GM18868 (cell line): ENCODE measurements at regions not wholly inside any gene's neighbourhood (a gene's known extent, or its start where the extent isn't known, plus 50 kb on each side); places are given as distances from the start of the nearest gene placed in this dataset.
"Not testable (repeated sequence)": the region's sequence is repeated elsewhere in the genome, so short reads cannot be mapped to it uniquely, and the experiment has no call there.

ENCODE experiments used
- ATAC-seq: cut with Tn5 transposase; IDR thresholded peaks from one replicate; pipeline ENCODE4 v1.9.1; 2021; ENCODE audit warnings: mild to moderate bottlenecking, moderate library complexity; ENCODE audit not compliant: unreplicated experiment

DNA sequence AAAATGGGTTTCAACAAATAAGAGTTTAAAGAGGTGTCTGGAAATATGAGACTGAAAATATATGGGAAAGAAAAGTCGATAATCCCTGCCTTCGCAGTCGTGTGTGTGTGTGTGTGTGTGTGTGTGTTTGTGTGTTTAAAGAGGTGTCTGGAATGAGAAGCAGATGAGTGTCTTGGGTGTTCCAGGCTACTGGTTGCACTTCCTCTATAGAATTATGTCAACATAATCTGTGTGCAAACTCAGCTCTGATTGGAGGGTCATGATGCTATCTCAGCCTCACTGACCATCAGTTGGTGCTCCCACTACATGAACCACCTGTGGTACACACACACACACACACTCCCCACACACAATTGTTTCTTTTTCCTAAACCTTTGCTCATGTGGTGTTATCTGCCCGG lies 347.3 kb downstream of the NPIPA8 start:
- no peak for ATAC-seq

DNA sequence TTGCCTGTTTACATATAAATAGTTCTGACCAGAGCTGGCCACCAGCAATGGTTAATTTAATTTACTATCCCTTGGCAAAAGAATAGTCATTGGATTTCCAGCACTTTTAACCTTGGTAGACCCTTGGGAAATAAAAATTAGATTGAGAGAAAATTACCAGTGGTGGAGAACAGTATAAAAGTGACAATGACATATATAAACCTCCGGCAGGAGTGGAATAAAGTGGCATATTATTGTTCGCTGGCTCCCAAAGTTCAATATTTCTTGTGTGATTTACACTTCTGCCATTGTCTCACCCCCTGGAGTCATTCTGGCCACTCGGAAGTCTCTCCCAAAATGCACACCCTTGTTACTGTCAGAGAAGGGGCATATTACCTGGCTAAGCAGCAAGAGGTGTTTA lies 347.7 kb downstream of the NPIPA8 start:
- no peak for ATAC-seq

DNA sequence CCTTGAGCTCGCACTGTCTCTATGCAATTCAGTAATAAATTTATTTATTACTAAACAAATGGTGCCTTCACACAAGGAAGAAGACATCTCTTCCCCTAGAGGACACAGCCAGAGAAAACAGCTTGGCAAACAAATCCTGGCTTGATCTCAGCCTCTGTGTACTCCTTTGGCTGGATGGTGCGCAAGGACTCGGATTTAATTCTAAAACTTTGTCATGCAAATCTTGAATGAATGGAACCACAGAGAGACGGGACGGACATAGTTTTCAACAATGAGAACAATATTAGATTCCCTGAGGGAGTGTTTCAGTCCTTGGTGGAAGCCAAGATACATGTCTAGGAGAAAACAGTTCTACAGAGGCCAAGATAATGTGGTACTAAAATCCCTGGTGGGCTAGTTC lies 349.5 kb downstream of the NPIPA8 start:
- no peak for ATAC-seq

DNA sequence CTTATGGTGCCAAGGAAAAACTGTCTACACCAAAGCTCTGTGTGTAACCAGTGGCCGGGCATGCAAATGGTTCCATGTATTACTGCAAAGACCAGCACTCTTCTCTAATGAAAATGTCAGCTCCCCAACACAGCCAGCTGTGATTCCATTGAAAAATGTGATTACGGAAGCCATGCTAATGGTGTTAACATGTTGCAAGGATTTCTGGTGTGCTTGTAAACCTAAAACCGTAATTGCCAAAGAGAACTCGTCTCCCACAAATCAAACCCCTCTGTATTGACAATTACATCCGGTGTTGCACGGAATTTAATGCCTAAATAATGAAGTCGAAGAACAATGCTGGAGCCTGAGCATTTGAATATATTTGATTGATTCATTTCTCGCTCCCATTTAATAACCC lies 351.7 kb downstream of the NPIPA8 start:
- ATAC-seq: no peak

DNA sequence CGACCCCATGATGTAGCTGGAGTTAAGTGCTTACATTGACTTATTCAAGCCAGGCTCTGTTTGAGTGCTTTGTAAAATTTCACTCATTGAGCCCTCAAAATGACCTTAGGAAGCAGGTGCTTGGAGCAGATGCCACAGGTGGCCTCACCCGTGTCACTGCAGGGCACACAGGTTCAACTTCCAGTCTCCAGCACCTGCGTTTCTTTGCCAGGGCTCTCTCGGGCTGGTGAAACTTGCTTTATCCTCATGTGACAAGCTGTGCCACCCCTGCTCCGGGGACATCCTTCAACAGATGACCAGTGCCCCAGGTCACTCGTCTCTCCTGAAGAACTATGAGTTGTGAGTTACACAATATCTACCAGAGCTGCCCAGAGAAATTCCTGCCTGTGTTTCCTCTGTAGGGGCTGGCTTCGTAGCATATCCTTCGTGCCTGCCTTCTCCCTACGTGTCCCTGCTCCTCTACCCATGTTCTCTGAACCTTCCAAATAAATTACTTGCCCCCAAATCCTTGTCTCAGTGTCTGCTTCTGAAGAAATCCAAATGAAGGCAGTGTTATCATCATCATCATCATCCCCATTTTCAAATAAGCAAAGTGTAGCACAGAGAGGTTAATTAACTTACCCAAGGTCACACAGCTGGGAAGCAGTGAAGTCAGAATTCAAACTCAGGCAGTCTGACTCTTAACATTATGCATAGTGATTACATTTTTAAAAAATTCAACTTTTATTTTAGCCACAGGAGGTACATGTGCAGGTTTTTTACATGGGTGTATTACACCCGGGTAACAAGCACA lies 352.5 kb downstream of the NPIPA8 start:
- ATAC-seq: no peak

DNA sequence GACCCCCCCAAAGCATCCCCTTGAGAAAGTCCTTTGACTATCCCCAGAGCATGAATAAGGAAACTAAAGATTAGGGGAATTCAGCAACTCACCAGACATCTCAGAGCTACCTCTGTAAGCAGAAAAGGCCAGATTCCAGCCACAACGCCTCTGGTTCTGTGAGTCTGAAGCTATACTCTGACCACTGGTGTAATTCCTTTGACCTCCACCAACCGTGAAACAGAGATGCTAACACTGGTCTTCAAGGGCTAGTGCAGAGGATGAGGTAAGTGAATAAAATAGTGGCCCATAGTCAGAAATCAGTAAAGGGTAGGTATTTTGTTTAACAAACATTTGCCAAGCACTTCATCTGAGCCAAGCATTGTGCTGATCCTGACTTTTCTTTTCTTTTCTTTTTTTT lies 353.4 kb downstream of the NPIPA8 start:
- ATAC-seq: no peak

DNA sequence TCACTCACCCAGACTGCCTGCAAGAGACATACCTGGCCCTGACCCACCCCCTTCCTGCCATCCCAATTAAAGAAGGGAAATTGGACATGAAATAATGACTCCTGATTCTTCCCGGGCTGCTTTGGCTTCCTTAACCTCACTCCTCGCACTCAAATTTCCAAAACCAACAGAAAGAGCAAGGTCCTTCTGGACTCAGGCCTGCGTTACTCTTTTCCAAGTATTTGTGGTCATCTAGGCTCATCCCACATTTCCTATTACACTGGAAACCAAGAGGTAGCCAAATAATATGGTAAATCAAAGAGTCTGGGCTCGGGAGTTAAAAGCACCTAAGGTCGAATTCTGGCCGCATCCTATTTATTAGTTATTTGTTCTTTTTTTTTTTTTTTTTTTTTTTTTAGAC lies 359.3 kb downstream of the NPIPA8 start:
- no peak for ATAC-seq

DNA sequence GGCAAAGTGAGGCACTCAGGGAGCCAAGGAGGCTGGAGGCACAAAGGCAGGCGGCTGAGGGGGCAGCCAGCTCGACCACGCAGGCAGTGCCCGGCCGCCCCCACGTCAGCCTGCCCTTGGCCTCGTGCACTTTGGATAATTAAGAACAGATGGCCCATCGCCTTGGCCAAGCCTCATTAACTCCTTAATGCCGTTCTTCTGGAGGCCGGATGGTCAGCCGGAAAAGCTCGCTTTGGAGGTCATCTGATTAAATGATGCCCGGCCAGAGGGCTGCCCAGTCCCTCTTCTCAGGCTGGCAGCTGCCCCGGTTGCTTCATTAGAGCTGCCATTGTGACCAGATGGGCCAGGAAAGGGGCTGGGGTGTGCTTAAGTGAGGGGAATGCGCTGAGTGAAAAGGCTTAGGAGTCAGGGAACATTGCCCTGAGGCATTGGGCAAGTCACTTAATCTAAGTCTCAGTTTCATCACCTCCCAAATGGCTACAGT lies 364.0 kb downstream of the NPIPA8 start:
- ATAC-seq: no peak

DNA sequence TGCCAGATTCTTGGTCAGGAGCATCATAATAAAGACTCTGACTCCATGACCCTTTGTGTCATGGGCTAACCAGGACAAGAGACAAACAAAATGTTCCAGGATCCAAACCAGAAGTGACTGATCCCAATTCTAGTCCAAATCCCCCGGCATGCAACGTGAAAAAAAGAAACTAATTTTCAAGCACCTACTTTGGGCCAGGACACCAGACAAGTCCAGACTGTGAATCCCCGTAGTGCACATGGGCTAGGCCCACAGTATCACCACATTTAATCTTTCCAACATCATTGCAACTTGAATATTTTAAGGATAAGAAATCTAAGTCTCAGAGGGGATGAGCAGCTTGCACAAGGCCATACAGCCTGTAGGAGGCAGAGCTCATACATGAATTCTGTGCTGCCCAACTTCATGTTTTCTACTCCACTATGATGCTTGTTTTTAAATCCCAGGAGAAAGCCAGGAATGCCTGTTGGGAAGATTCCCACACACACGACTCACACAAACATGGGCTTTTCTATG lies 365.7 kb downstream of the NPIPA8 start:
- ATAC-seq: no peak

DNA sequence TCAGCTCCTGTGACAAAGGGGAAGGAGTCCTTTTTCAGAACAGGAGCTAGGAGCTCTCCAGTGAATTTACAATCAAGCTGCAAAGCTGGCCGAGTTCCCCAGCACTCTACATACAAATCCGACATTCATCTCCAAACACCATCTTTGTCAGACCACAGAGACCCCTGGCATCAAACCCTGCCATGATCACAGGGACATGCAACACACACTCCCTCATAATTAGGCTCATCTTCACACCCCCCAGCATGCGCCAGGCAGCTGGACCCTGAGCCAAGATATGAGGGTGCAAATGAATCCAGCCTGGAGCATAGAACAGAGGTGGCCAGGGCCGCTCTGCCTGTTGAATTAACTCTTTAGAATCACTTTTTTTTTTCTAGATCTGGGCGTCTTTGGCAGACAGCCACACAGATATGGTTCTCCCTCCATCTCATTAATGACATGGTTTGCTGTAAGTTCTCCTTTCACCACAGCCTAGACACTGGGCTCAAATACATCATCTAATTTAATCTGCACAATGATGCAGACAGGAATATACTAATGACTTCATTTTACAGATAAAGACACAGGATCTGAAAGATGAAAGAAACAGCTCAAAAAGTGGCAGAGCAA lies 366.3 kb downstream of the NPIPA8 start:
- no peak for ATAC-seq

DNA sequence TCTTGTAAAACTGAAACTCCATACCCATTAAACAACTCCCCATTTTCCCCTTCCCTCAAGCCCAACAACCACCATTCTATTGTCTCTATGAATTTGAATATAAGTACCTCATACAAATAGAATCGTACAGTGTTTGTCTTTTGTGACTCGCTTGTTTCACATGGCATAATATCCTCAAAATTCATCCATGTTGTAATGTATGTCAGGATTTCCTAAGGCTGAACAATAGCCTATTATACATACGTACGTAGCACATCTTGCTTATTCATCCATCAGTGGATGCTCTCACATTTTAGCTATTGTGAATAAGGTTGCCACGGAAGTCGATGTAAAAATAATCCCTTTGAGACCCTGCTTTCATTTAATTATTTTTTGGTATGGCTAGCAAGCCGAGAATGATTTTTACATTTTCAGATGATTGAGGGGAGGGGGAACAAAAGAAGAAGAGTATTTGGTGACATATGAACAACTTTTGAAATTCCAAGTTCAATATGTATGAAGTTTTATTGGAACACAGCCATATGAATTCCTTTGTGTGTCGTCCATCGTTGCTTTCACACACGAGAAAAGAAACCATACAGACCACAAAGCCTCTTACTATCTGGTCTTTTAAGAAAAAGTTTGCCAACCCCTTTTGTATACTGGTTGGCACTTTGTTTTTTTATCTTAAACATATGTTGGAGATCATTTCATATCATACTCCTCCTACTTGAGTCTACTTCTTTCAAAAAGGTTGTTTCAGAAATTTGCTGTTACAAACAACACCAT lies 371.2 kb downstream of the NPIPA8 start:
- no peak for ATAC-seq

DNA sequence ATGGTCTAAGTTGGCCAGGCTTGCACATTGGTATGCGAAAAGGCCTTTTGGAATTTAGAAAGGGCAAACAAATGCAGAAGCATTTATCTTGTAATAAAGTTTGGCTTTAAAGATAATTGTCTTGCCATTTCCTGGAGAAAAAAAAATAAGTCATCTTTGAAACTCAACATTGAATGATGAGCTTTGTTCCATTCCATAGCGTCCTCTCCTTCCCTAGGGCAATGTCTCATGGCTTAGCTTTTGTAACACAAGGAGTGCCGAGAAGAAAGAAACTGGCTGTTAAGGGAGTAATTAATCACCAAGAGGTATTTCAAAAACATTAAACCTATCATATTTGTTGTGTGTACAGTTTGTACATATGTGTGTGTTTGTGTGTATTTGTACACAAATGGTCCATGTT lies 372.3 kb downstream of the NPIPA8 start:
- ATAC-seq: no peak

DNA sequence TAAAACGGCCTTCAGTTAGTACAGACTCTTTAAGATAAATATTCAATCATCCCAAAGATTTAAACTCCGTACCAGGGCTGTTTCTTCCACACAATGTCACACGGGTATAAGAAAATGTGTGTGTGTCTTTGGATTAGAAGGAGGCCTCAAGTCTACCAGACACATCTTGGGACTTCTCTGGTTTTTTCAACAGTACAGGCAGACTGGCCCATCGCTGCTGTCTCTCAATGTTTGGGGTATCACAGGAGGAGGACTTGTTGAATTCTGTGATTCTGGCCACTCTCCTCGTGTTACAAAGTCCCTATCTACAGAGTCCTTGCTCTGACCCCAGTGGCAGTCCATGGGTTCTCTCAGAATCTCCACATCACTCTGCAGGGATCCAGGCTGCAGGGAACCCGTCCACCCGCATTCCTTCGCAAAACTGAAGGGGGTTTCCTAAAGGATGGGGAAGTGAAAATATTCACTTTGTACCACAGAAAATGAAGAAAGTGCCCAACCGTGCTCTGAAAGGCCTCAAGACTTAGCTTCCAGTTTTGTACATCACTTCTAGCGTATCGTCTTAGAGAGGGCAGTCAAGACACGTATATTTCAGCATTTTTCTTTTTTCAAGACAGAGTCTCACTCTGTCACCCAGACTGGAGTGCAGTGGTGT lies 373.2 kb downstream of the NPIPA8 start:
- peak; percentile 82 for ATAC-seq

DNA sequence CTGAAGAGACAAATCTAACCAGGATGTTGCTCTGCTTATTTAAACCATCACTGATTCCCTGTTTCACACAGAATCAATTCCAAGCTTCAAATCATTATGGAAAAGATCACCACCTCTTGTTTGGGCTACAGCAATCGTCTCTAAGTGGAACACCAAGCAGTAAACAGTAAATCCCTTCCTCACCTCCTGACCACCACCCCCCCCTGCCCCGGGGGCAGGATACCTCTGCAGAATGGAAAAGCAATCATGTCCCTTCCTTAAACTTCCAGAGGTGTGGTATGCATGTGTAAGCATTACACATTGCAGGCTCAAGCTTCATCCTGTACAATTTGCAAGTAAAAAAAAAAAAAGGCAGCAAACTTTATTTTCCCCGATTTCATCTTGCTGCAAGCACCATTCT lies 373.8 kb downstream of the NPIPA8 start:
- no peak for ATAC-seq

DNA sequence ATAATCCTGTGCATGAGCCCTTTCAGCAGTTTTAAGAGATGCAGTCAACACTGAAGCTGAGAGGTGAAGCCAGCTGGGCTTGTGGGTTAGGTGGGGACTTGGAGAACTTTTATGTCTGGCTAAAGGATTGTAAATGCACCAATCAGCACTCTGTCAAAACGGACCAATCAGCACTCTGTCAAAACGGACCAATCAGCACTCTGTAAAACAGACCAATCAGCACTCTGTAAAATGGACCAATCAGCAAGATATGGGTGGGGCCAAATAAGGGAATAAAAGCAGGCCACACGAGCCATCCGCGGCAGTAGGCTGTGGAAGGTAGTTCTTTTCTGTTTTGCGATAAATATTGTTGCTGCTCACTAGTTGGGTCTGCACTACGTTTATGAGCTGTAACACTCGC lies 374.7 kb downstream of the NPIPA8 start:
- not testable (repeated sequence) for ATAC-seq

DNA sequence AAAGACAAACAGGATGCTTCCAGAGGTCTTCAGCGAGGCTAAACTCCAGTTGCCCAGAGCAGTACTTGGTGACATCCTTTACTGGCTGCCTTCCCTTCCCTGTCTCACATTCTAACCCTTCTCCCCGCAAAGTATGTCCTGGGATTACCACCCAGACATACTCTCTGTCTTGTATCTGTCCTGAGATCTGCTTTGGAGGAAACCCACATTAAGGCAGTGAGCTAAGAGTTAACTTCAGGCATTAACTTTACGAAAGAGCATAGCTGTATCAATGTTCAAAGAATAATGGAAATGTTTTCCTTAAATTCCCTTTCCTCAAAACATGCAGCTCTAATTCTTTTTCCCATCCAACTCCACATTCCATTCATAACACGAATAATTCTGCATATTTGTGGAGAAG lies 385.2 kb downstream of the NPIPA8 start:
- ATAC-seq: no peak

DNA sequence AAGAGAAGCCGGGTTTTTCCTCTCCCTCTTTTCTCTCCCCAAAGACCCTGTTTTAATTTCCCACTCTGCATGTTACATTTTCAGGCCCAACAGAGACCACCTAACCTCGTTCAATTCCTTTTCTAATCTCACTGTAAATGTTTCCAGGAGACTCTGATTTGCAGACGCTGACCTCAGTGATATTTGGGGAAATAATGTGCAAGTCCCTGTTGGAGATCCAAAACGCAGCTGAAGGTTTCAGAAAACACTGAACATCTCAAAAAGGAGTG lies 386.6 kb downstream of the NPIPA8 start:
- ATAC-seq: no peak

DNA sequence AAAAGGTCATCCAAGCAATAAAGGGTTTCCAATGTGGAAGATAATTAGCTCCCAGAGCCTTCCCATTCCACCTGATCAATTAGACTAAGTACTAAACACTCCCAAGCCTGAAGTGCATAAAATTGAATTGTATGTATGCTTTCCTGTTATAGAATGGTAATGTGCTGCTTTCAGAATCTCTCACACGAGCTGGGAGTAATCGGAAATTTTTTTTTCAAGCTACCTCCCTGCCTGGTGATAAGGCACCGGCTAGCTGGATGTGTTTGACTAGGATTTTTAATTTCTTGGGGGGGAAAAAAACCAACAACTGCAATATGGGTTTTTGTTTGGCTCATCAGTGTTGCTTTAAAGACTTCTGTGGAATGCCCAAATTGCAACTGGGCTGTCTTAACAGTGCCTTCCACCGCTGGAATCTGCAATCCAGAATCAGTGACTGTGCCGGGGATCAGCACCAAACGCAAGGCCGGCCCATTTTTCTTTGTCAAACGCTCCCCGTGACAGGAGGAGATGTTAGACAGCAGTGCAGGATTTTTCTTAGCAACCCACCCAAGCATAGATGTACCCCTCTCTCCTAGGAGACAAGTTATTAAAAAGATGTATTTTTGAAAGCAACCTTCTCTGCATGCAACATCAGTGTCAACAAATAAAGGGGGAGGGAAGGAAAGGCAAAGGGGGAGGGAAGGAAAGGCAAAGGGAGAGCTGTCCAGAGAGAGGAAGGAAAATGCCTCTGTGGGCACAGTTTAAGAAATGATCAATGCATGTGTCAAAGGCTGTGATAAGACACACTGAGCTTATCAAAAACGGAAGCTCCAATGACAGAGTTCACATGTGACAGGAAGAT lies 387.2 kb downstream of the NPIPA8 start:
- no peak for ATAC-seq

DNA sequence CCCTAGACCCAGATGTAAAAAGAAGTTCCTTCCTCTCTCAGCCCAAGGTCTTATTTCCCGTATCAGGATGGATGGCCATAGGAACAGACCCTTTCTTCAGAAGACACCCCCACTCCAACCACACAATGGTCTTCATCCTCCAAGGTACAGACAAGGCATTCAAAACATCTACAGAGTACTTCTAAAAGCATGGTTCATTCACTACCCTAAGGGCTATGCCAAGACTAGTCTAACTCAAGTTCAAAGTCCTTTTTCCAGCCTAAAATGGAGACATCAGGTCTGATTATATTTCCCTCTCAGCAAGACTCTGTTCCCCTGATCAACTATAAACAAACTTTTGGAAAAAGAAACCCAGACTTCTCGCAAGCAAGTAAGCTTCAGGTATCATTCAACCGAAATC lies 388.9 kb downstream of the NPIPA8 start:
- no peak for ATAC-seq

DNA sequence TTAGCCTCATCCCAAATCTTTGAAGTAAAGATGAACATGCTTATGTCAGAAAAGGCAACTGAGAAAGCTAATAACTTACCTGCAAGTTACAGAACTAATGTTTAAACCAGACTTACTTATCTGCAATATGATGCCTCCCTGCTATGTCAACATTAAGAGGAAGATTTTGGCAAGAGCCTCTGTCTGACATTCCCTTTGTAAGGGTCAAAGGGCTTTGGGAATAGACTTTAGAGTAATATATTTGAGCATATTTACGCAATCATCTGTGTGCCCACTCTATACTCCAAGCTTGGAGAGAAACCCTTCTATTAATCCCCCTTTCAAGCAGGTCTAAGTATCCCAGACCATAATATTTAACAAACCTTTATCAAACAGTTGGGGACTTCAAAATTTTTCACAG lies 389.4 kb downstream of the NPIPA8 start:
- no peak for ATAC-seq
